Fibroblast of lung (primary cell): ENCODE measurements at regions not wholly inside any gene's neighbourhood (a gene's known extent, or its start where the extent isn't known, plus 50 kb on each side); places are given as distances from the start of the nearest gene placed in this dataset.

ENCODE experiments used
- CTCF ChIP-seq, 2 donors: IDR thresholded peaks in 1 of 2; conservative IDR thresholded peaks in 1 of 2; 1 replicate in 1 of 2; 2 replicates in 1 of 2; pipeline ENCODE4 v1.5.1; 2011 to 2012; ENCODE audit warnings: low read length in 2 of 2, control low read depth in 1 of 2, inconsistent platforms in 1 of 2, low read depth in 1 of 2, mild to moderate bottlenecking in 1 of 2
- EZH2 ChIP-seq: IDR thresholded peaks from 2 replicates; pipeline ENCODE4 v1.5.1; 2012; ENCODE audit warnings: low read length, control low read depth, mild to moderate bottlenecking; ENCODE audit errors: missing control alignments

GRCh38 chr6:141783585-141783984 is 349.1 kb upstream of the GJE1 start:
- TF ChIP-seq CTCF (conservative IDR thresholded peaks at IDR 0.05 in 1 of 2, IDR thresholded peaks at IDR 0.05 in 1 of 2; ENCODE audit: low read depth in 1 of 2, low read length in 2 of 2) (no peak), EZH2 (no peak)
